GM21367 (cell line): ENCODE measurements at regions not wholly inside any gene's neighbourhood (a gene's known extent, or its start where the extent isn't known, plus 50 kb on each side); places are given as distances from the start of the nearest gene placed in this dataset.
A peak's percentile ranks its signal among the peaks of the same experiment; 100 is the strongest.

Experiments
- ATAC-seq: cut with Tn5 transposase; IDR thresholded peaks from one replicate; pipeline ENCODE4 v1.9.1; 2021; ENCODE audit not compliant: unreplicated experiment

DNA sequence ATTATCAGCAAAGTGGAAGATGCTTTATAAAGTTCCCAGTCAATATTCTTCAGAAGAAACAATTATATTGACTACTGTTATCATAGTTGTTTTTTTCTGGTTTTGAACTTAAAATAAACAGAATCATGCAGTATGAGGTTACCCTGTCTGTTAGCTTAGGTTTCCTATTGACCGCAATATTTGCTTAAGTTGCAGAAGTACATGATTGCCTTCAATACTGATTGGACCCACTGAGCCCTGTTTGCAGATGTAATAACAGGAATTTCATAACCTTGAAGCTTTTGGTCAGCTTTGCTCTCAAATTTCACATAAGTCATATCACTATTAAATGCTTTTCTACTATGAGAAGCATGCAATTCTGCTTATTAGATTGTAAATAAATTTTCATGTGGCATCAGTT lies 229.1 kb upstream of the FSTL5 start:
- ATAC-seq: no peak

DNA sequence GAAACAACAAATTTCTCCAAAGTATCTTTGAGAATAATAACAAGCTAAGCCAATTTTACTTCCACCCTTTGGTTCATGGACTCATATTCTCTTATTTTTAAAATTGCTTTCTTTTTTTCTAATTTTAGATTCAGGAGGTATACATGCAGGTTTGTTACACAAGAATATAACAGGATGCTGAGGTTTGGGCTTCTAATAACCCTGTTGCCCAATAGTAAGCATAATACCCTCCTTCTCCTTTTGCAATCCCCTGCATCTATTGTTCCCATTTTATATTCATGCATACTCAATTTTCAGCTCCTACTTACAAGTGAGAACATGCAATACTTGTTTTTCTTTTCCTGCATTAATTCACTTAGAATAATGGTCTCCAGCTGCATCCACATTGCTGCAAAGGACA lies 202.3 kb upstream of the FSTL5 start:
- no peak for ATAC-seq

DNA sequence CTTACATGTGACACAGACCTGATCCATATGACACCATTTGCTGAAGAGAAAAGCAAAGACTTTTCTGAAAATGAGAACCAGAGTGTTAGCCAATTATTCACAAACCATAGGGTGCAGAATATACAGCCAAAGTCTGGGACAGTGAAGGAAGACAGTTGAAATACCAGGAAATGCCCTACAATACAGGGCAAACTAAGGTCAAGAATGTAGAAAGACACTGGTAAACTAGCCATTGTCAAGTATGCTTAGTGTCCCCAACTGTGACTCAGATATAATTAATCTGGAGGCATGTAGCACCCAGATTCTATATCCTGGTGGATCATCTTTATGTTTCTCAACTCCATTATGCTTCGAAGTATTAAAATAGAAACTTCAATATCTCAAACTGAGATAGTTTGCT lies 200.9 kb upstream of the FSTL5 start:
- ATAC-seq: no peak

DNA sequence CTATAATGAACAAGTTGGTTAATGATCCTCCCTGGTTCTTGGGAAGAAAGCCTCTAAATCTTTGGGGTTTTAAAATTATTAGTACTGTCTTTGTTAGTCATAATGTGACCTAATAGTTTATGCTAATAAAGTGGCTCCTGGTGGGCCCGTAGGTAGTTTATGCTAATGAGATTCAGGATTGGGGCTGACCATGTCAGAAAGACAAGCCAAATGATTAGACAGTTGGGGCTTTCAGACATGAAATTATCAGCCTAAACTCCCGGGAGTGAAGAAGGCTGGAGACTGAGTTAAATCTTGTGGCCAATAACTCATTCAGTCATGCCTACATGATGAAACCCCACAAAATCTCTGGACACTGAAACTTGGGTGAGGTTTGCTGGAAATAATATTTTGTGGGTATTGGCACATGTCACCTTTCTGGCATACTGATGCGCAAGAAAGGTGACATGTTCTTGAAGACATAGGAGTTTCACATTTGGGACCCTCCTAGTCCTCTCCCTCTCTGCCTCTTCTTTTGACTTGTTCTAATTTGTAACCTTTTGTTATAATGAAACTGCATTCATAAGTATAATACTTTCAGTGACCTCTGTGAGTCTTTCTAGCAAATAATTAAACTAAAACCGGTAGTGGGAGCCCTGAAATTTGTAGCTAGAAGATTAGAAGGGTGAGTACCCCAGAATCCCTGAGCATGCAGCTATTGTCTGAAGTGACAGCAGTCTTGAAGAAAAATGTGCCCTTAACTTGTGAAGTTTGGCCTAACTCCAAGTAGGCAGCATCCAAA lies 196.8 kb upstream of the FSTL5 start:
- ATAC-seq: no peak

DNA sequence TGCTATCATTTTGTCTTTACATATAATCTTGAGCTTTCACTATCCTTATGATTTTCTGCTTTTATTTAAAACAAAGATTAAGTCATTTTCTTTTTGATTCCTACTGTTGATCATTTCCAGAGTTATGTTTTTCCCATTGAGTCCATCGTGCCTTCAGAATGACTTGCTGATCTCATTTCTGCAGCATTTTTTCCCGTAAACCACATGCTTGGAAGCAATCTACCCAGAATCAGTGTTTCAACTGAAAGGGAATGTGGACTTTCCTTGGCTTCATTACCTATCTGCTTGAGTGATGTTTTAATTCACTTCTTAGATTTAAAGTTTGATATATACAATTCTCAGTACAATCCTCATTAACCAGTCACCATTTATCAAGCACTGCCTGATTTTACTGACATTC lies 192.4 kb upstream of the FSTL5 start:
- no peak for ATAC-seq

DNA sequence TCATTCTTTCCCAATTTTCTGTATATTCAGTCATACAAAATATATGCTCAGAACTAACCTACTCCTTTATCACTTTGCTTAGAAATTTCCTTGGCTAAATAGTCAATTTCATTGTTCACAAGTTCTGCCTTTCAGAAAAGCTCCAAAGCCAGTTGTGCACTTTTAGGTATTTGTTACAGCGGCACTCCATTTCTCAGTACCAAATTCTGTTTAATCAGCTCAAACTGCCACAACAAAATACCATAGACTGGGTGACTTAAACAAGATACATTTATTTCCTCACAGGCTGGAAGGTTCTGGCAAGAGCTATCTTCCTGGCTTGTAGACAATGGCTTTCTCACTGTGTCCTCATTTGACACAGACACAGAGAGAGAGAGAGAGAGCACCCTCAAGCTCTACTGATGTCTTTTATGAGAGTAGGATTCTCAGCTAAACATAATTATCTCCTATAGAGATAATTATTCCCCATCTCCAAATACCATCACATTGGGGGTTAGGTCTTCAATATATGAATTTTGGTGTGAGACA lies 188.8 kb upstream of the FSTL5 start:
- ATAC-seq: no peak

DNA sequence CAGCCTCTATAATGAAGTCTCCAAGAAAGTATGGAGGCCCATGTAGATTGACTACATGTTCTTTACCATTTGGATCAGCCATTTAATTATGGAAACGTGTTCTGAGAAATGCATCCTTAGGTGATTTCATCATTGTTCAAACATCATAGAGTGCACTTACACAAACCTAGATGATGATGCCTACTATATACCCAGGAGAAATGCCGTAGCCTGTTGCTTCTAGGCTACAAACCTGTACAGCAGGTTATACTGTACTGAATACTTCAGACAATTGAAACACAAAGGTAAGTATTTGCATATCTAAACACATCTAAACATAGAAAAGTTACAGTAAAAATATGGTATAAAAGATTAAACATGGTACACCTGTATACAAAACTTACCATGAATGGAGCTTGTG lies 186.5 kb upstream of the FSTL5 start:
- ATAC-seq: no peak

DNA sequence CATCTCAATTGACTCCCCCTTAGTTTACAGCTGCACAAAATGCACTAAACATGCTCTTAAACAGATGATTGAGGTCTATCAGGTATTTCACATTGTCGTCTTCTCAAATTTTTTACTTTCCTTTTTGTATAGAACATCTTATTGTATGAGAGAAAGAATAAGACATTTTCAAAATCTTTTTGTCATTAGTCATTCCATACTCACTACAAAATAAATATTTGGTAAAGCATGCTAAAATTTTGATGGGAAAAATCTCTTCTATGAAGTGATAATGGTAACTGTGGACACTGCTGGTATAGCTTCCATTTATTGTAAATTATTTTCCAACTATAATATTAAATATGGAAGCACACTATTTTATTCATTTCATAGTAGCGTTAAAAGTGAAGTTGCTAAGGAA lies 185.6 kb upstream of the FSTL5 start:
- no peak for ATAC-seq

DNA sequence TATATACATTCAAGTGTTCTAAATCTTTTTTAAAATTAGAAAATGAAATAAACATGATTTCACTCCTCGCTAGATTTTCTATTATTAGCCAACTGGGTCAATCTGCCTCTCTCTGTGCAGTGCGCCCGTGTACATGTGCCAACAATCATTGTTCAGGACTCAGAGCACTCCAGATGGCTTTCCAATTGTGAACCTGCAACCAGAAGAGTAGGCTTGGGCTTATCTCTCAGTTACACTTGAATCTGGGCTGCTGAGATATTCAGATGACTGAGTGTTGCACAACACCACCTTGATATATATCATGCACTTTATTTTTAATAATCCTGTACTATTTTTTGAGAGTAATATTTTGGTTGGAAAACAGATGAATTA lies 184.0 kb upstream of the FSTL5 start:
- no peak for ATAC-seq

DNA sequence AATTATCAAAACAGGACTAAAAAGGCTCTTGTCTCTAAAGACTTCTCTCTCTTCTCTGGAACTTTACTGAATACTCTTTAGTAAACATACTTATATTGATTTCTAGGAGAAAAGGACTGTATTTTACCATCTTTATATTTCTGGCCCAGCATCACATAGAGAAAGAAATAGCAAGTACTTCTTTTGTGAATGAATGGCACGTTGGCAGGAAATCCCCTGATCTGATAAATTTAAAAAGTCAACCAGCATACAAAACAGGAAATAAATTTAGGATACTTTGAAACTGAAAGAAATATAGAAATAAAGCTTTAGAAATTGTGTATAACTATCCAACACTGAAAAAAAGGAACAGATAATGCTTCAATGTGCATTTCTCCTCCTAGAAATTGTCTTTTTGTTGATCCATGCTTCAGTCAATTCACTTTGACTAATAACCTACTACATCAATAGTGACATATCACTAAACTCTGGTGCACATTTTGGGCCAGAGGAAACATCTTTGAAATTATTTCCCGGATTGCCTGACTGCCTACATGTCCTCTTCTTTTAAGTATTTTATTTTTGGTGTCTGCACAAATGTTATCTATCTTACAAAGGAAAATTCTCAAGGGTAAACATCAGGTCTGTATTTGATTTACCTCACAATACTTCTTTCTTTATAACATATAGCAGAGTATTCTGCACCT lies 183.5 kb upstream of the FSTL5 start:
- ATAC-seq: no peak

DNA sequence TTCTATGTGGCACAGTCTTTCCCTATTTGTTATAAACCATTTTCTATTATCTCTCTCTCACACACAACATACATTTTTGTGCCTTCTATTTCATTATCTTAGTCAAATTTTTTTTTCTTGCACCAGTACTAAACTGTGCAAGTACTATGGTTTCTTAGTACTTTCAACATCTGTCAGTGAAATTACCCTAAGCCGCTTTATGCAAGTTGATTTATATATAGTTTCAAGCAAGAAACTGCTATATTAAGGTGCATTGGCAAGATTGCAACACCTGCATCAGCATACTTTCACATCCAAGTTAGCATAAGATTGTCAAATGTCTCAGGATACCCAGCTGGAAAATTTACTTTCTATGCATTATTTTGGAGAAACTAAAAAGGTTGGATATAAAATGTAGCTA lies 180.2 kb upstream of the FSTL5 start:
- ATAC-seq: no peak

DNA sequence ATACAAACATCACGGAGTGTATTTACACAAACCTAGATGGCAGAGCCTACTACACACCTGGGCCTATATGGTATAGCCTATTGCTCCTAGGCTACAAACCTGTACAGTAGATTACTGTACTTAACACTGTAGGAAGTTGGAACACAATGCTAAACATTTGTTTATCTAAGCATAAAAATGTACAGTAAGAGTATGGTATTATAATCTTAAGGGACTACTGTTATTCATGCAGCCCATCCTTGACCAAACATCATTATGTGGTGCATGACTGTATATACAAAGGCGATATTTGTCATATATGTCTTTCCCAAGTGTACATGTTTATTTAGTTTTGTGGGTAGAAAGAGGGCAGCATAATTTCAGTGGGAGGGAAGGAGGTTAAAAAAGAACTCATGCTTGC lies 177.7 kb upstream of the FSTL5 start:
- ATAC-seq: no peak

DNA sequence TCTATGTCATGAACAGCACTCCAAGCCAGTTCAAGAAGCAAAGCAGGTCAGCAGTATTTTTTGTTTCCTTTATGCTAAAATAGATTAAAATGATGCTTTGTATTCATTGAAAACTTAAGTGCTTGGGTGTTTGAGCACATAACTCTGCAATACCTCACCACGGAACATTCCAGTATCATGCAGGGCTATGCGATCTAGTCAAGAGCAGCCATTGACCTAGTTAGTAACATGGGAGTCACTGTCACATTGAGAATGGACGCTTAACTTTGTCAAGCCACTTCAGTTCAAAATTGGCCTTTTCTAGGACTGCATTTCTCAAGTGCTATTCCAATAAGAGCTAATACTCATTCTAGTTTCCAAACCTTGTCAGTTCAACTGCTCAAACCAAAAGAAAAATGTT lies 160.1 kb upstream of the FSTL5 start:
- ATAC-seq: no peak

DNA sequence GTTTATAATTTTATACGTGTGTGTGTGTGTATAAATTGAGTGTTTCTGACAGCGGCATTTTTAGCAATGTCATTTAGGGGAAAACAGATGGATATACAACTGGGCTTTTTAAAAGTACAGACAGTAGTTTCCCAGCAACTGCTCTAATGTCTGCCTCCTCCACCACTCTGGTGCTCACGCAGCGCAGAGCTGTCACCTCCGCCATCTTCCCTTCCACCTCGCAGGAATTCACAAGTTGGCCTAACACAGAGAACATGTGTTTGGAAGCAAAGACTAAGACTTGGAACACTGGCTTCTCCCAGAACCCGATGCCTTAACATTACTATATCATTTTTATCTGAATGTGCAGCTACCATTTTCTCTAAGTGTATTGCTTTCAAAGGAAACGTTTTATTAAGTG lies 158.3 kb upstream of the FSTL5 start:
- no peak for ATAC-seq

DNA sequence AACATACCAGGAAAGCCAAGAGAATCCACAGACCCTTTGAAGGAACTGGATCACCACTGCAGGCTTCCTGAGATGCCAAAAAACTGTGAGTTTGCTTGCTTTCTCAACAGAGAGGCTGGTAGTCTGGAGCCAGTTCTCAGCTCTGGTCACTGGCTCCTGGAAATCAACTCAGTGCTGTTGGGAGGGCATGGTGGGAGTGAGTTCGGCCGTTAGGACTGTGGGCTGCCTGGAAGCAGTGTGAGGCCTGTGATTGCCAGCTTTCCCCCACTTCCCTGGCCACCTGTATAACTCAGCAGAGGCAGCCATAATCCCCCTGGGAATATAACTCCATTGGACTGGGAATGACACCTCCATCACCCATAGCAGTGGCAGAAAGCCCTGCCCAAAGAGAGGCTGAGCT lies 122.0 kb upstream of the FSTL5 start:
- no peak for ATAC-seq

DNA sequence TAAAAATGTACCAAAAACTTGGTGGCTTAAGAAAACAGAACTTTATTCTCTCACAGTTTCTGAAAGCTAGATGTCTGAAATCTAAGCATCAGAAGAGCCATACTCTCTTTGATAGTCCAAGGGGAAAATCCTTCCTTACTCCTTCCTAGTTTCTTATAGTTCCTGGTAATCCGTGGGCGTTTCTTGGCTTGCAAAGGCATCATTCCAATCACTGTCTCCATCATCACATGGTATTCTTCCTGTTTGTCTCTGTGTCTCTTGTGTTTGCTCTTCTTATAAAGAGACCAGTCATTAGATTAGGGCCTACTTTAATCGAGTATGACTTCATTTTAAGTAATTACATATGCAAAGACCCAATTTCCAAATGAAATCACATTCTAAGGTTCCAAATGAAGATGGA lies 118.9 kb upstream of the FSTL5 start:
- no peak for ATAC-seq

DNA sequence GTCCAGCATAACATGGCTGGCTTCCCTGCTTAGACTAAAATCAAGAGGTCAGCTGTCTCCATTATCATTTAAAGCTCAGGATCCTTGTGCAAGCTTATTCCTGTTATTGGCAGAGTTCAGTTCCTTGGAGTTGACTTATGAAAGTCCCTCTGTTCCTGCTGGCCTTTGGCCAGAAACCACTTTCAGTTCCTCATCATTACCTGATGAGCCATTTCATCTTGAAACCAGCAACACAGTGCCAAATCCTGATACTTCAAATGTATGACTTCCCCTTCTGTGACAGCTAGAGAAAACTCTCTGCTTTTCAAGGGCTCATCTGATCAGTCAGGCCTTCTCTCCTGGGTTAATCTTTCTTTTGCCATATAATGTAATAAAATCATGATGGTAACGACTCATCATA lies 110.6 kb upstream of the FSTL5 start:
- peak; percentile 77 for ATAC-seq

DNA sequence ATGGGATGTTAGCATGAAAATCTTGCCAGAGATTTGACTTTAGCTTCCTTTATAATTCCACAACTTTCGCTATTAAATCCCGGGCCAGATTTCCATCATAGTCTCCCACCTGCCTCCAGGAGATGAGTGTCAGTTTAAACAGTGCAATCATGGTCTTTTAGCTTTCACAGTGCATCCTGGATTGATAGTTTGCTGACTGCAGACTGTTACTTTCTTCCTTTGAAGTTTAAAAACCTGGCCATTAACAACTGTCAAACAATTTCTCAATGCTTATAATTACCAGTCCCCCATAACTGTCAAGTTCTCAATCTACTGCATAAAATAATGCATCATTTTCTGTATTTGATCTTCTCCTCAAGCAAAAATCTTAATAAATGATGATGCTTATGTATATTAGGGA lies 108.4 kb upstream of the FSTL5 start:
- no peak for ATAC-seq

DNA sequence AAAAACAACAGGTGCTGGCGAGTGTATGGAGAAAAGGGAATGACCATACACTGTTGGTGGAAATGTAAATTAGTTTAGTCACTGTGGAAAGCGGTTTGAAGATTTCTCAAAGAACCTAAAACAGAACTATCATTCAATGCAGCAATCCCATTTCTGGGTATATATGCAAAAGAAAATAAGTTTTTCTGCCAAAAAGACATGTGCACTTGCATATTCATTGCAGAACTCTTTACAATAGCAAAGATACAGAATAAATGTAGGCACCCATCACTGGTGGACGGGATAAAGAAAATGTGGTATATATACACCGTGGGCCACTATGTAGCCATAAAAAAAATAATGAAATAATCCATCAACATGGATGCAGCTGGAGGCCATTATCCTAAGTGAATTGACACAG lies 105.1 kb upstream of the FSTL5 start:
- ATAC-seq: no peak

DNA sequence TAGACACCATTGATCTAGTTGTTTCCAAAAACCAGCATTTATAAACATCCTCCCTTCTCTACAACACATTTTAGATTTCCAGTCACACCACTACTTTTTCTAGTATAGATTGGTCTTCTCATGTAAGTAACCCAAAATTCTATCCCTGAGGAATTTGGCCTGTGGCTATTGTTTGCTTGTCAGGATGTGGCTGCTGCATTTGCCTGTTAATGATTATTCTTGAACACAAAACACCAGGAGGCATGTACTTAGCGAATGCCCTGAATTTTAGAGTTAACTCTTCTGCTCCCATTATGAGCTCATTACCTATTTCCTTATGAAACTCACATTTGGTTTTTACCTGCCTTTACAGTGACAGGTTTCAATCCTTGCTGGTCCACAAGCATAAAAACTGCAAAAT lies 102.0 kb upstream of the FSTL5 start:
- ATAC-seq: no peak

DNA sequence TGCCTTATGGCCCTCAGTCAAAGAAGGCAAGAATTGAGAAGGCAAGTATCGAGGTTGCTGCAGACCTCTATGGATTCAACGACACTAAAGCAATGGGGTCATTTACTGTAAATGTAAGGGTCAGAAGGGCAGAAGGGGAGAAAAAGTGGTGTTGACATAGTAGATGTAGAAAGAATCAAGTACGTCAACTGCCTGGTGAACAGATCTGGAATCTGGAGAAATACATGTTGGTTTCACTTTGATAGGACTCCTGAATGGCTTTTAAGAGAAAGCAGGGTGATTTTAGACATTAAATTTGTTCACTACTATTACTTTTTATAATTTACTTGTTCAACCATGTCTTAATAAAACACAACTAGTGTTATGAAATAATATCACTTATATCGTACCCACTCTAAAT lies 81.3 kb upstream of the FSTL5 start:
- ATAC-seq: no peak

DNA sequence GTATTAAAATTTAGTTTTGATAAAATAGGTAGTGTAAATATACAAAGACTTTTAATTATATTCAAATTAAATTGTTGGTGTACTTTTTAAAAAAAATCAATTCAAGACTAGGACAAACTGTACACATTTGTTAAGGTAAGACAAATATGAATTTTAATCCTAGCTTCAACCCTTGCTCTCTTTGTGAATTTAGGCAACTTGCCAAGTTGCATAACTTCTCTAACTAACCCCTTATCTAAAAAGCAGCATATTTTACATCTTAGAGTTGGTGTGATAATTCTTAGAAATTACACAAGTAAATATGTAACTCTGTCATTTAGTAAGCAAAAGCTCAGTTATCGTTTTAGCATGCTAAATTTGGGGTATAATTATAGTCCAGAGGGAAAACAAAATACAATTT lies 78.1 kb upstream of the FSTL5 start:
- ATAC-seq: no peak
